ENCODE measurements at regions not wholly inside any gene's neighbourhood (a gene's known extent, or its start where the extent isn't known, plus 50 kb on each side); places are given as distances from the start of the nearest gene placed in this dataset.
"Not testable (repeated sequence)": the region's sequence is repeated elsewhere in the genome, so short reads cannot be mapped to it uniquely, and the experiment has no call there.

DNA sequence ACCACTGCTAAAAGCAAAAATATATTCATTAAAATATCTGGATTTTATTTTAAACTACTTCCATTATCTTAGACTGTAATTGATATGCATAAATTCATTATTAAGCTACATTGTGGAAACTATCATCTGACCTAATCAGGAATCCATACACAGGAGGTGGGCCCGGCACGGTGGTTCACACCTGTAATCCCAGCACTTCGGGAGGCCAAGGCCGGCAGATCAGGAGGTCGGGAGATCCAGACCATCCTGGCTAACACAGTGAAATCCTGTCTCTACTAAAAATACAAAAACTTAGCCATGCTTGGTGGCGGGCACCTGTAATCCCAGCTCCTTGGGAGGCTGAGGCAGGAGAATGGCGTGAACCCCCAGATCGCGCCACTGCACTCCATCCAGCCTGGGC lies 148.7 kb upstream of the FAT4 start:
- TF ChIP-seq, protein P1, sequence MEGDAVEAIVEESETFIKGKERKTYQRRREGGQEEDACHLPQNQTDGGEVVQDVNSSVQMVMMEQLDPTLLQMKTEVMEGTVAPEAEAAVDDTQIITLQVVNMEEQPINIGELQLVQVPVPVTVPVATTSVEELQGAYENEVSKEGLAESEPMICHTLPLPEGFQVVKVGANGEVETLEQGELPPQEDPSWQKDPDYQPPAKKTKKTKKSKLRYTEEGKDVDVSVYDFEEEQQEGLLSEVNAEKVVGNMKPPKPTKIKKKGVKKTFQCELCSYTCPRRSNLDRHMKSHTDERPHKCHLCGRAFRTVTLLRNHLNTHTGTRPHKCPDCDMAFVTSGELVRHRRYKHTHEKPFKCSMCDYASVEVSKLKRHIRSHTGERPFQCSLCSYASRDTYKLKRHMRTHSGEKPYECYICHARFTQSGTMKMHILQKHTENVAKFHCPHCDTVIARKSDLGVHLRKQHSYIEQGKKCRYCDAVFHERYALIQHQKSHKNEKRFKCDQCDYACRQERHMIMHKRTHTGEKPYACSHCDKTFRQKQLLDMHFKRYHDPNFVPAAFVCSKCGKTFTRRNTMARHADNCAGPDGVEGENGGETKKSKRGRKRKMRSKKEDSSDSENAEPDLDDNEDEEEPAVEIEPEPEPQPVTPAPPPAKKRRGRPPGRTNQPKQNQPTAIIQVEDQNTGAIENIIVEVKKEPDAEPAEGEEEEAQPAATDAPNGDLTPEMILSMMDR (conservative IDR thresholded peaks at IDR 0.05 in 1 of 2, IDR thresholded peaks at IDR 0.05 in 1 of 2; ENCODE audit: low read depth in 1 of 2, low read length in 2 of 2): not testable (repeated sequence)
- not testable (repeated sequence) for TF ChIP-seq EZH2 (IDR thresholded peaks at IDR 0.05; ENCODE audit: low read length, missing control alignments)

All from fibroblast of lung (primary cell).